H1 (cell line): ENCODE measurements at regions not wholly inside any gene's neighbourhood (a gene's known extent, or its start where the extent isn't known, plus 50 kb on each side); places are given as distances from the start of the nearest gene placed in this dataset.

Source experiments
- CTCF ChIA-PET: fragments of 300-600 bp; sonication (Branson Sonifier 250); formaldehyde crosslinking; loops from one replicate; lab custom pipeline; 2021; ENCODE audit not compliant: partially characterized antibody; lab: Charles Lee
- POLR2A ChIA-PET: fragments of 300-600 bp; sonication (Branson Sonifier 250); formaldehyde crosslinking; loops from one replicate; lab custom pipeline; 2021; ENCODE audit warnings: inconsistent platforms; ENCODE audit not compliant: partially characterized antibody; lab: Charles Lee
- DNase-seq, 2 experiments: peaks; one replicate each; pipeline versions ENCODE4 v3.0.0 to v3.0.0-alpha.2; 2010 to 2022; ENCODE audit warnings: low spot score in 2 of 2, low read depth in 1 of 2, mixed read lengths in 1 of 2
- FAIRE-seq: peaks from 2 replicates; lab custom pipeline; 2011; peaks lifted over from hg19 to GRCh38; lab: Jason Lieb, UNC
- H2AFZ ChIP-seq: 2 replicates; pipeline ENCODE4 v1.8.1; 2012; ENCODE audit warnings: low read length, inconsistent platforms
- H2AK5ac ChIP-seq: 2 replicates; pipeline ENCODE4 v1.6.1; 2013; ENCODE audit warnings: low read depth, low read length
- H2BK120ac ChIP-seq: replicated peaks from 2 replicates; pipeline ENCODE3; 2013; ENCODE audit warnings: low read depth, low read length, inconsistent platforms
- H2BK12ac ChIP-seq: 2 replicates; pipeline ENCODE4 v1.6.1; 2013; ENCODE audit warnings: low read depth, low read length
- H2BK15ac ChIP-seq: 2 replicates; pipeline ENCODE4 v1.6.1; 2013; ENCODE audit warnings: low read length
- H2BK20ac ChIP-seq: 2 replicates; pipeline ENCODE4 v1.6.1; 2013; ENCODE audit warnings: low read length
- H2BK5ac ChIP-seq: 2 replicates; pipeline ENCODE4 v1.6.1; 2013; ENCODE audit warnings: low read depth, low read length
- H3K14ac ChIP-seq: 2 replicates; pipeline ENCODE4 v1.6.1; 2013; ENCODE audit warnings: inconsistent platforms; ENCODE audit not compliant: insufficient read length
- H3K18ac ChIP-seq: 2 replicates; pipeline ENCODE4 v1.6.1; 2013; ENCODE audit warnings: low read length; ENCODE audit errors: extremely low read depth
- H3K23ac ChIP-seq: 2 replicates; pipeline ENCODE4 v1.6.1; 2013; ENCODE audit warnings: inconsistent platforms; ENCODE audit not compliant: insufficient read length
- H3K23me2 ChIP-seq: 2 replicates; pipeline ENCODE4 v1.6.1; 2013; ENCODE audit warnings: low read depth, low read length
- H3K27ac ChIP-seq: 2 replicates; pipeline ENCODE4 v1.6.1; 2011; ENCODE audit warnings: low read depth, low read length, inconsistent platforms
- H3K27me3 ChIP-seq, 4 experiments: replicated peaks in 1 of 4; 1 replicate in 1 of 4; 2 replicates in 3 of 4; pipeline versions ENCODE4 v1.6.1 to v1.8.1; 2011 to 2013; ENCODE audit warnings: low read length in 3 of 4, mild to moderate bottlenecking in 3 of 4, inconsistent platforms in 2 of 4, mixed read lengths in 2 of 4, moderate library complexity in 1 of 4; ENCODE audit not compliant: control insufficient read depth in 3 of 4, insufficient read depth in 3 of 4; ENCODE audit errors: extremely low read depth in 1 of 4
- H3K36me3 ChIP-seq, 4 experiments: 2 replicates each; pipeline versions ENCODE4 v1.6.1 to v1.8.1; 2011 to 2013; ENCODE audit warnings: mild to moderate bottlenecking in 4 of 4, low read length in 3 of 4, moderate library complexity in 2 of 4, control low read depth in 1 of 4, inconsistent platforms in 1 of 4; ENCODE audit not compliant: insufficient read depth in 4 of 4, control insufficient read depth in 2 of 4
- H3K4ac ChIP-seq: replicated peaks from 2 replicates; pipeline ENCODE3; 2013; ENCODE audit warnings: low read length, low read depth, mixed read lengths, inconsistent platforms; ENCODE audit not compliant: insufficient read length
- H3K4me1 ChIP-seq, 4 experiments: replicated peaks in 1 of 4; 1 replicate in 1 of 4; 2 replicates in 3 of 4; pipeline versions ENCODE4 v1.6.1 to v1.8.1; 2011 to 2013; ENCODE audit warnings: low read length in 3 of 4, inconsistent platforms in 2 of 4, mixed read lengths in 1 of 4; ENCODE audit not compliant: insufficient read depth in 4 of 4, control insufficient read depth in 3 of 4
- H3K4me2 ChIP-seq, 2 experiments: 2 replicates each; pipeline versions ENCODE4 v1.6.1 to v1.8.1; 2011 to 2013; ENCODE audit warnings: low read depth in 2 of 2, low read length in 2 of 2, control low read depth in 1 of 2, inconsistent platforms in 1 of 2, mild to moderate bottlenecking in 1 of 2; ENCODE audit not compliant: insufficient read depth in 1 of 2
- H3K4me3 ChIP-seq, 4 experiments: fragments of 200-600, 300-600 bp in 1 of 4; sonication (generic), shearing (Covaris generic), sonication (Bioruptor Twin) in 1 of 4; 2 replicates each; pipeline versions ENCODE4 v1.5.1 to v1.8.1; 2011 to 2016; ENCODE audit warnings: low read length in 4 of 4, low read depth in 3 of 4, control low read depth in 2 of 4, inconsistent platforms in 2 of 4, mild to moderate bottlenecking in 2 of 4, mixed read lengths in 1 of 4, moderate library complexity in 1 of 4; ENCODE audit not compliant: insufficient read depth in 2 of 4; ENCODE audit errors: extremely low read depth in 1 of 4
- H3K56ac ChIP-seq: replicated peaks from 2 replicates; pipeline ENCODE3; 2013; ENCODE audit warnings: low read depth, mild to moderate bottlenecking, mixed read lengths, low read length, inconsistent platforms; ENCODE audit not compliant: insufficient read length
- H3K79me1 ChIP-seq: 2 replicates; pipeline ENCODE4 v1.6.1; 2013; ENCODE audit warnings: low read depth, low read length, control low read depth
- H3K79me2 ChIP-seq, 2 experiments: 2 replicates each; pipeline versions ENCODE4 v1.6.1 to v1.8.1; 2012 to 2013; ENCODE audit warnings: low read length in 2 of 2, mild to moderate bottlenecking in 2 of 2, inconsistent platforms in 1 of 2; ENCODE audit not compliant: insufficient read depth in 2 of 2, control insufficient read depth in 1 of 2
- H3K9ac ChIP-seq, 4 experiments: replicated peaks in 1 of 4; 1 replicate in 1 of 4; 2 replicates in 3 of 4; pipeline versions ENCODE4 v1.6.1 to v1.8.1; 2011 to 2013; ENCODE audit warnings: low read depth in 3 of 4, low read length in 3 of 4, control low read depth in 2 of 4, mild to moderate bottlenecking in 2 of 4, moderate library complexity in 2 of 4, inconsistent platforms in 1 of 4; ENCODE audit errors: extremely low read depth in 1 of 4
- H3K9me3 ChIP-seq, 2 experiments: 2 replicates each; pipeline versions ENCODE4 v1.6.1 to v1.8.1; 2012 to 2013; ENCODE audit warnings: mild to moderate bottlenecking in 2 of 2, moderate library complexity in 2 of 2, control low read depth in 1 of 2, inconsistent platforms in 1 of 2, low read depth in 1 of 2, low read length in 1 of 2, mixed read lengths in 1 of 2; ENCODE audit not compliant: insufficient read depth in 2 of 2
- H4K20me1 ChIP-seq, 2 experiments: replicated peaks in 1 of 2; 2 replicates each; pipeline versions ENCODE3 to v1.8.1; 2011 to 2013; ENCODE audit warnings: inconsistent platforms in 2 of 2, low read length in 2 of 2, mild to moderate bottlenecking in 1 of 2; ENCODE audit not compliant: insufficient read depth in 2 of 2, control insufficient read depth in 1 of 2
- H4K5ac ChIP-seq: 2 replicates; pipeline ENCODE4 v1.6.1; 2013; ENCODE audit warnings: low read length, low read depth, mixed read lengths, inconsistent platforms; ENCODE audit not compliant: insufficient read length
- H4K8ac ChIP-seq: 2 replicates; pipeline ENCODE4 v1.8.0; 2013; ENCODE audit warnings: mild to moderate bottlenecking, moderate library complexity, low read length, inconsistent platforms; ENCODE audit not compliant: insufficient read depth; ENCODE audit errors: extremely low read depth
- H4K91ac ChIP-seq: replicated peaks from 2 replicates; pipeline ENCODE3; 2013; ENCODE audit warnings: low read length, mixed read lengths, inconsistent platforms; ENCODE audit not compliant: insufficient read length
- POLR2AphosphoS5 ChIP-seq: IDR thresholded peaks from 2 replicates; pipeline ENCODE4 v1.6.1; 2011; ENCODE audit warnings: low read depth, low read length
- RFX5 ChIP-seq: IDR thresholded peaks from 2 replicates; pipeline ENCODE4 v1.6.1; 2011; ENCODE audit warnings: low read depth, low read length, improper control_type of control experiment, borderline replicate concordance
- RXRA ChIP-seq: IDR thresholded peaks from 2 replicates; pipeline ENCODE4 v1.6.1; 2011; ENCODE audit warnings: low read depth, mild to moderate bottlenecking, low read length, moderate library complexity; ENCODE audit not compliant: insufficient read depth
- TAF7 ChIP-seq: optimal IDR thresholded peaks from 2 replicates; pipeline ENCODE3; 2011; ENCODE audit warnings: low read depth, mild to moderate bottlenecking, inconsistent platforms, low read length, moderate library complexity, borderline replicate concordance
- TBP ChIP-seq: IDR thresholded peaks from 2 replicates; pipeline ENCODE4 v1.6.1; 2011; ENCODE audit warnings: low read depth, low read length, improper control_type of control experiment
- TEAD4 ChIP-seq: IDR thresholded peaks from 2 replicates; pipeline ENCODE4 v1.6.1; 2012; ENCODE audit warnings: low read depth, low read length, inconsistent platforms, mixed read lengths
- WGBS, 2 experiments: shearing (Covaris generic) in 1 of 2; methylation state at CpG; one replicate each; pipeline versions ENCODE4 v1.1.6 to v1.1.7; 2013 to 2015; ENCODE audit warnings: low lambda C conversion rate in 2 of 2, mixed read lengths in 2 of 2, inconsistent platforms in 1 of 2, low coverage in 1 of 2, missing lambda C conversion rate in 1 of 2; ENCODE audit not compliant: insufficient replicate concordance in 2 of 2, insufficient coverage in 1 of 2, insufficient read length in 1 of 2; ENCODE audit errors: extremely low coverage in 1 of 2, missing lambda C conversion rate in 1 of 2; 5-methylcytosine and 5-hydroxymethylcytosine counted together

DNA sequence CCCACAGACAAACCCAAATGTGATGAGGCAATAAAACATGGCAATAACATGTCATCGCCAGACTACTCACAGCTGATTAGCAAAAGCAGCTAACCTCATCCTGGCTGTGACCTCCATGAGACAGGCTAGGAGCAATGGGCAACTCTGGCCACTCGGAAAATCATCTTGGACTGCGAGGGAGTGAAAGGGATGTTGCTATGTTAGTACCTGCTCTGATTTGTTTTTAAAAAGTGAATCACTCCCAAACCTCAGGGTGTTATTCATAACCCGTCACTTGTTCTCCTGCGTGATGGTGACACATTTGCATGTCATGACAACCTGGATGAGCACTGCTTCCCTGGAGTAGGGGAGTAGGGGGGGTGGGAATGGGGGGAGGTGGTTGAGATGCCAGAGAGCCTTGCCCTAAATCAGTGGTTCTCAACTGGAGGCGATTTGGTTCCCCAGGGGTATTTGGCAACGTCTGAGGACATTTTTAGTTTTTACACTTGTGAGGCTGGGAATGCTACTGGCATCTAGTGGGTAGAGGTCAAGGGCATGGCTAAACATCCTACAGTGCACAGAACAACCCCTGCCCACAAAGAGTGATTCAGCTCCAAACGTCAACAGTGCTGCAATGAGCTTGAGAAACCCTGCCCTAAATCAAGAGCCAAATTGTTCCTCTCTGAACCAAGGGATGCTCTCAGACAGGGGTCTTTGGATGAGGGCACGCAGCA lies 241.7 kb downstream of the SOX9 start:
- Histone ChIP-seq H3K79me1 (no peaks in the 10 kb centered on the region), H3K23ac (no peak overlapping the region), H2AK5ac (no peak overlapping the region), H2BK15ac (no peak overlapping the region), H3K79me2 (no peaks in the 10 kb centered on the region), H4K91ac (no peak overlapping the region), H3K9me3 (no peaks in the 10 kb centered on the region), H3K4ac (no peak overlapping the region), H2BK120ac (no peak overlapping the region), H3K56ac (no peak overlapping the region), H3K27me3 (no peaks in the 10 kb centered on the region), H3K36me3 (no peaks in the 10 kb centered on the region), H3K4me3 (no peak overlapping the region), H4K8ac (no peak overlapping the region), H3K4me1 (no peaks in the 10 kb centered on the region), H3K18ac (no peak overlapping the region), H2BK12ac (no peak overlapping the region), H2BK5ac (no peak overlapping the region), H4K20me1 (no peaks in the 10 kb centered on the region), H4K5ac (no peak overlapping the region), H3K14ac (no peak overlapping the region), H2BK20ac (no peak overlapping the region), H3K4me2 (no peak overlapping the region), H3K23me2 (no peaks in the 10 kb centered on the region), H3K9ac (no peak overlapping the region), H2AFZ (no peak overlapping the region), H3K27ac (no peak overlapping the region)
- FAIRE-seq (no peak), DNase-seq (no peak)
- ChIA-PET POLR2A (no interaction called here), CTCF (interaction anchor here (1.2 kb wide), 1 partner anchor 8 kb away, joined by 3 read pairs; no protein-coding TSS in a partner anchor)
- 88% methylated on average over 9 of the region's 9 CpGs; no CpG with 5 or more reads in 1 of the 2 experiments for WGBS, 2 experiments
- TF ChIP-seq TEAD4 (no peak), TAF7 (no peak), POLR2AphosphoS5 (no peak), RXRA (no peak), TBP (no peak), RFX5 (no peak)
